Breast epithelium (tissue), 4 donors: ENCODE measurements at regions not wholly inside any gene's neighbourhood (a gene's known extent, or its start where the extent isn't known, plus 50 kb on each side); places are given as distances from the start of the nearest gene placed in this dataset.

Source experiments
- DNase-seq, 2 donors: peaks; one replicate each; pipeline ENCODE4 v3.0.0-alpha.2; 2019; ENCODE audit warnings: low spot score in 2 of 2
- H3K27ac ChIP-seq, 2 donors: fragments of 200-600 bp; sonication (generic) in 1 of 2; one replicate each; pipeline ENCODE4 v1.5.1; 2016 to 2019; ENCODE audit warnings: mild to moderate bottlenecking in 1 of 2
- H3K27me3 ChIP-seq, 2 donors: fragments of 200-600 bp; sonication (generic) in 1 of 2; one replicate each; pipeline versions ENCODE4 v1.5.1 to v1.6.0; 2017 to 2019; ENCODE audit warnings: control low read depth in 1 of 2, mild to moderate bottlenecking in 1 of 2
- H3K36me3 ChIP-seq: fragments of 200-600 bp; one replicate; pipeline ENCODE4 v1.5.1; 2019
- H3K4me1 ChIP-seq, 2 donors: fragments of 200-600 bp; sonication (generic); one replicate each; pipeline ENCODE4 v1.5.1; 2016 to 2019; ENCODE audit warnings: control low read depth in 1 of 2
- H3K4me3 ChIP-seq, 3 donors: fragments of 200-600 bp; sonication (generic); 1 replicate in 2 of 3; 2 replicates in 1 of 3; pipeline ENCODE4 v1.5.1; 2016 to 2019; ENCODE audit warnings: mild to moderate bottlenecking in 3 of 3, moderate library complexity in 2 of 3
- H3K9me3 ChIP-seq, 2 donors: fragments of 200-600 bp; sonication (generic) in 1 of 2; one replicate each; pipeline ENCODE4 v1.5.1; 2016 to 2019; ENCODE audit warnings: control low read depth in 1 of 2
- POLR2A ChIP-seq: fragments of 450-650 bp; IDR thresholded peaks from one replicate; pipeline ENCODE4 v1.6.1; 2016; ENCODE audit warnings: antibody characterized with exemption, mild to moderate bottlenecking, moderate library complexity
- POLR2AphosphoS5 ChIP-seq, 3 donors: sonication (generic); formaldehyde crosslinking; IDR thresholded peaks; one replicate each; pipeline ENCODE4 v1.6.1; 2017; ENCODE audit warnings: antibody characterized with exemption in 3 of 3
- intact Hi-C: fragments of 100-400 bp; cut with DNase I; formaldehyde crosslinking; loops from one replicate; pipeline ENCODE4 v1.15.1; 2023; ENCODE audit warnings: low total_unique reads
- TF ChIP-seq, protein P1 (sequence below), 3 donors: fragments of 450-650 bp; IDR thresholded peaks; one replicate each; pipeline ENCODE4 v1.5.1; 2016 to 2017; ENCODE audit warnings: antibody characterized with exemption in 3 of 3, mild to moderate bottlenecking in 3 of 3, moderate library complexity in 3 of 3

- H3K4me3 ChIP-seq: no peak overlapping the region
- no peaks in the 10 kb centered on the region for H3K9me3 ChIP-seq
- TF ChIP-seq POLR2A: no peak
- TF ChIP-seq, protein P1, sequence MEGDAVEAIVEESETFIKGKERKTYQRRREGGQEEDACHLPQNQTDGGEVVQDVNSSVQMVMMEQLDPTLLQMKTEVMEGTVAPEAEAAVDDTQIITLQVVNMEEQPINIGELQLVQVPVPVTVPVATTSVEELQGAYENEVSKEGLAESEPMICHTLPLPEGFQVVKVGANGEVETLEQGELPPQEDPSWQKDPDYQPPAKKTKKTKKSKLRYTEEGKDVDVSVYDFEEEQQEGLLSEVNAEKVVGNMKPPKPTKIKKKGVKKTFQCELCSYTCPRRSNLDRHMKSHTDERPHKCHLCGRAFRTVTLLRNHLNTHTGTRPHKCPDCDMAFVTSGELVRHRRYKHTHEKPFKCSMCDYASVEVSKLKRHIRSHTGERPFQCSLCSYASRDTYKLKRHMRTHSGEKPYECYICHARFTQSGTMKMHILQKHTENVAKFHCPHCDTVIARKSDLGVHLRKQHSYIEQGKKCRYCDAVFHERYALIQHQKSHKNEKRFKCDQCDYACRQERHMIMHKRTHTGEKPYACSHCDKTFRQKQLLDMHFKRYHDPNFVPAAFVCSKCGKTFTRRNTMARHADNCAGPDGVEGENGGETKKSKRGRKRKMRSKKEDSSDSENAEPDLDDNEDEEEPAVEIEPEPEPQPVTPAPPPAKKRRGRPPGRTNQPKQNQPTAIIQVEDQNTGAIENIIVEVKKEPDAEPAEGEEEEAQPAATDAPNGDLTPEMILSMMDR (IDR thresholded peaks at IDR 0.05): no peak
- no peak for TF ChIP-seq POLR2AphosphoS5 (IDR thresholded peaks at IDR 0.05)
- no peaks in the 10 kb centered on the region for H3K36me3 ChIP-seq
- H3K27ac ChIP-seq: no peak overlapping the region
- no peak for DNase-seq
- intact Hi-C loops: no loop called here
- H3K4me1 ChIP-seq: no peaks in the 10 kb centered on the region
- no peaks in the 10 kb centered on the region for H3K27me3 ChIP-seq
These were observed 166.1 kb upstream of the MTPN start for GRCh38 chr7:136143271-136143670.

GRCh38 chr7:136142583-136142982 is 165.4 kb upstream of the MTPN start:
- intact Hi-C loops: no loop called here
- Histone ChIP-seq H3K27me3 (no peaks in the 10 kb centered on the region), H3K27ac (no peak overlapping the region)

GRCh38 chr7:136140469-136140868 is 163.3 kb upstream of the MTPN start:
- TF ChIP-seq POLR2A: no peak
- TF ChIP-seq, protein P1 (IDR thresholded peaks at IDR 0.05): no peak
- TF ChIP-seq POLR2AphosphoS5 (IDR thresholded peaks at IDR 0.05): no peak
- no peaks in the 10 kb centered on the region for H3K9me3 ChIP-seq
- no peak overlapping the region for H3K4me3 ChIP-seq
- no peaks in the 10 kb centered on the region for H3K4me1 ChIP-seq
- intact Hi-C loops: no loop called here
- no peak overlapping the region for H3K27ac ChIP-seq
- no peaks in the 10 kb centered on the region for H3K27me3 ChIP-seq
- H3K36me3 ChIP-seq: no peaks in the 10 kb centered on the region
- no peak for DNase-seq

More at GRCh38 chr7:136142583-136142982, 165.4 kb upstream of the MTPN start:
- no peaks in the 10 kb centered on the region for H3K36me3 ChIP-seq
- no peak overlapping the region for H3K4me3 ChIP-seq
- TF ChIP-seq POLR2A (no peak), POLR2AphosphoS5 (IDR thresholded peaks at IDR 0.05) (no peak)
- TF ChIP-seq, protein P1 (IDR thresholded peaks at IDR 0.05): no peak
- no peak for DNase-seq
- H3K4me1 ChIP-seq: no peaks in the 10 kb centered on the region
- H3K9me3 ChIP-seq: no peaks in the 10 kb centered on the region

DNA sequence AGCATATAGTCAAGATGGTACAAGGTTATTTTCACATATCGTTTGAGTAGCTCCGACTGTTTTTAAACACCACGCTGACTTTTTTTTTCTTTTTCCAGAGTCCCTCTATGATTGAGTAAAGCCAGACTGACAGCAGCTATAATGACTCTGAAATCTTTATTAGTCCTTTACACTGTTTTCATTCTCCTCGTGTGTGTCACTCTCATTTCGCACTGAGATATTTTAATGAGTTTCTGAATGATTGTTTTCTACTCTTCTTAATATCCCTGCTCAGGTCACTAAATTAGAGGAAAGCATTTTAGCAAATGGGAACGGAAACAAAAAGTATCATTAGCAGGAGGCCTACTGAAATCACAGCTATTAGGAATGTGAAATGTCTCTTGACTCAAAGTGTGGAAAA is 162.3 kb upstream of the MTPN start:
- Histone ChIP-seq H3K27me3 (no peaks in the 10 kb centered on the region), H3K4me1 (no peaks in the 10 kb centered on the region), H3K36me3 (no peaks in the 10 kb centered on the region), H3K4me3 (no peak overlapping the region), H3K9me3 (no peaks in the 10 kb centered on the region), H3K27ac (no peak overlapping the region)
- DNase-seq: no peak
- intact Hi-C loops: no loop called here
- TF ChIP-seq POLR2AphosphoS5 (IDR thresholded peaks at IDR 0.05) (no peak), POLR2A (no peak)
- TF ChIP-seq, protein P1 (IDR thresholded peaks at IDR 0.05): no peak

GRCh38 chr7:136138991-136139390 is 161.8 kb upstream of the MTPN start:
- Histone ChIP-seq H3K4me1 (no peaks in the 10 kb centered on the region), H3K4me3 (no peak overlapping the region), H3K27me3 (no peaks in the 10 kb centered on the region), H3K27ac (no peak overlapping the region), H3K36me3 (no peaks in the 10 kb centered on the region), H3K9me3 (no peaks in the 10 kb centered on the region)
- intact Hi-C loops: no loop called here
- DNase-seq: no peak
- TF ChIP-seq POLR2A: no peak
- TF ChIP-seq POLR2AphosphoS5 (IDR thresholded peaks at IDR 0.05): no peak
- TF ChIP-seq, protein P1 (IDR thresholded peaks at IDR 0.05): no peak
